ENCODE measurements at regions not wholly inside any gene's neighbourhood (a gene's known extent, or its start where the extent isn't known, plus 50 kb on each side); places are given as distances from the start of the nearest gene placed in this dataset.

DNA sequence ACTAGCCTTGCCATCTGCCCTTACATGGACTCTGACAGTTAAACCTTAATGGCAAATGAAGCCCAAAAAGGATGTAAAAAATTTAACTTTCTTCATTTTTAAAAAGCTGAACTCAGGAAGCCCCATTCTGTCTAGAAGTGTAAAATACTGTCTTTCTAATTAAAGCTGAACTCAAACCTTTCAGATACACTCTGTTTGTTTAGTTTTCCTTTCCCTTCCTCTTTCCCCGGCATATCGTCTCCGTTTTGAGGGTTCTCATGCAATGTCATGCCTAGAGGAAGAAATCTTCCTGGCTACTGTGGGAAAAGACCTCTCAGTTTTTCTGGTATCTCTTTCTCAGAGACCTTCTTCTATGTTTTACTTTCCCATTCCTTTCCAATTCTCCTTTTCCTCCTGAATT lies 841.5 kb downstream of the DTWD2 start:
- Histone ChIP-seq H3K36me3 (ENCODE audit: control insufficient read depth, insufficient read depth, low read length) (no peaks in the 10 kb centered on the region), H3K4ac (ENCODE audit: low read depth, low read length) (no peak overlapping the region), H3K9ac (ENCODE audit: low read length) (no peak overlapping the region), H3K27ac (ENCODE audit: low read depth, low read length) (no peak overlapping the region), H3K79me1 (ENCODE audit: low read length) (no peaks in the 10 kb centered on the region), H3K56ac (ENCODE audit: low read length) (no peak overlapping the region), H3K4me1 (ENCODE audit: control insufficient read depth, low read depth, low read length) (no peaks in the 10 kb centered on the region), H3K18ac (ENCODE audit: low read length) (no peak overlapping the region), H2BK120ac (ENCODE audit: low read depth, low read length) (no peak overlapping the region), H3K79me2 (ENCODE audit: control insufficient read depth, insufficient read depth, low read length) (no peaks in the 10 kb centered on the region), H3K4me2 (ENCODE audit: low read length) (no peak overlapping the region), H3K23ac (ENCODE audit: low read length) (no peak overlapping the region), H3K4me3 (ENCODE audit: low read length) (no peak overlapping the region), H2BK15ac (replicated peaks; ENCODE audit: low read depth) (no peak overlapping the region), H4K8ac (ENCODE audit: low read depth, low read length) (no peak overlapping the region), H3K27me3 (ENCODE audit: insufficient read depth, low read length, poor library complexity) (no peaks in the 10 kb centered on the region), H2BK5ac (ENCODE audit: low read length) (no peak overlapping the region), H4K5ac (ENCODE audit: low read length) (no peak overlapping the region), H2AK5ac (ENCODE audit: low read length) (no peak overlapping the region)
- DNase-seq: no peak
- no CpG with 5 or more reads among the region's 3 CpGs for WGBS (ENCODE audit: extremely low coverage, insufficient coverage, low lambda C conversion rate)

DNA sequence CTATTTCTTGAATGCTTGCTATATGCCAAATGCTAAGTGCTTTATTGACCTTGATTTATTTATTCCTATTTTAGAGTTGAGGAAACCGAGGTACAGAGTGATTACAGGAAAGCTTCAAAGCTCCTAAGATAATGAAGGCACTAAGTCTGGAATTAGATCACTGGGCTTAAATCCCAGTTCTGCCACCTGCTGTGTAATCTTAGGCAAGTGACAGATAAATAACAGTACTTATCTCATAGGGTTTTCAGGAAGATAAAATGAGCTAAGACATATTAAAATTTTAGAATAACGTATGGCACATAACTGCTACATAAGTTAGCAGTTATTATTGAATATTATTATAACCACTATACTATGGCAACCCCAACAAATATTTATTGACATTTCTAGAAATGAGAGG lies 843.8 kb downstream of the DTWD2 start:
- H3K79me1 ChIP-seq (ENCODE audit: low read length): no peaks in the 10 kb centered on the region
- H3K4me1 ChIP-seq (ENCODE audit: control insufficient read depth, low read depth, low read length): no peaks in the 10 kb centered on the region
- no CpG with 5 or more reads among the region's 2 CpGs for WGBS (ENCODE audit: extremely low coverage, insufficient coverage, low lambda C conversion rate)
- no peak overlapping the region for H3K18ac ChIP-seq (ENCODE audit: low read length)
- no peak overlapping the region for H3K4me2 ChIP-seq (ENCODE audit: low read length)
- DNase-seq: peak; percentile 62
- no peak overlapping the region for H2BK15ac ChIP-seq (replicated peaks; ENCODE audit: low read depth)
- H3K56ac ChIP-seq (ENCODE audit: low read length): no peak overlapping the region
- H4K8ac ChIP-seq (ENCODE audit: low read depth, low read length): no peak overlapping the region
- no peak overlapping the region for H4K5ac ChIP-seq (ENCODE audit: low read length)
- H2BK5ac ChIP-seq (ENCODE audit: low read length): no peak overlapping the region
- no peak overlapping the region for H3K4me3 ChIP-seq (ENCODE audit: low read length)
- no peak overlapping the region for H3K9ac ChIP-seq (ENCODE audit: low read length)
- H3K4ac ChIP-seq (ENCODE audit: low read depth, low read length): no peak overlapping the region
- H3K36me3 ChIP-seq (ENCODE audit: control insufficient read depth, insufficient read depth, low read length): no peaks in the 10 kb centered on the region
- no peak overlapping the region for H2AK5ac ChIP-seq (ENCODE audit: low read length)
- H2BK120ac ChIP-seq (ENCODE audit: low read depth, low read length): no peak overlapping the region
- no peaks in the 10 kb centered on the region for H3K27me3 ChIP-seq (ENCODE audit: insufficient read depth, low read length, poor library complexity)
- H3K27ac ChIP-seq (ENCODE audit: low read depth, low read length): no peak overlapping the region
- H3K79me2 ChIP-seq (ENCODE audit: control insufficient read depth, insufficient read depth, low read length): no peaks in the 10 kb centered on the region
- H3K23ac ChIP-seq (ENCODE audit: low read length): no peak overlapping the region

GRCh38 chr5:118139361-118139760 lies 849.0 kb downstream of the DTWD2 start:
- Histone ChIP-seq H3K27ac (ENCODE audit: low read depth, low read length) (no peak overlapping the region), H3K36me3 (ENCODE audit: control insufficient read depth, insufficient read depth, low read length) (no peaks in the 10 kb centered on the region), H3K9ac (ENCODE audit: low read length) (no peak overlapping the region), H4K5ac (ENCODE audit: low read length) (no peak overlapping the region), H3K79me2 (ENCODE audit: control insufficient read depth, insufficient read depth, low read length) (no peaks in the 10 kb centered on the region), H3K79me1 (ENCODE audit: low read length) (no peaks in the 10 kb centered on the region), H2BK5ac (ENCODE audit: low read length) (no peak overlapping the region), H3K23ac (ENCODE audit: low read length) (no peak overlapping the region), H2AK5ac (ENCODE audit: low read length) (no peak overlapping the region), H3K18ac (ENCODE audit: low read length) (no peak overlapping the region), H3K4me3 (ENCODE audit: low read length) (no peak overlapping the region), H2BK15ac (replicated peaks; ENCODE audit: low read depth) (no peak overlapping the region), H3K4ac (ENCODE audit: low read depth, low read length) (no peak overlapping the region), H4K8ac (ENCODE audit: low read depth, low read length) (no peak overlapping the region), H2BK120ac (ENCODE audit: low read depth, low read length) (no peak overlapping the region), H3K56ac (ENCODE audit: low read length) (no peak overlapping the region), H3K4me2 (ENCODE audit: low read length) (no peak overlapping the region), H3K27me3 (ENCODE audit: insufficient read depth, low read length, poor library complexity) (no peaks in the 10 kb centered on the region), H3K4me1 (ENCODE audit: control insufficient read depth, low read depth, low read length) (no peaks in the 10 kb centered on the region)
- WGBS (ENCODE audit: extremely low coverage, insufficient coverage, low lambda C conversion rate): no CpG with 5 or more reads among the region's 1 CpG
- no peak for DNase-seq

DNA sequence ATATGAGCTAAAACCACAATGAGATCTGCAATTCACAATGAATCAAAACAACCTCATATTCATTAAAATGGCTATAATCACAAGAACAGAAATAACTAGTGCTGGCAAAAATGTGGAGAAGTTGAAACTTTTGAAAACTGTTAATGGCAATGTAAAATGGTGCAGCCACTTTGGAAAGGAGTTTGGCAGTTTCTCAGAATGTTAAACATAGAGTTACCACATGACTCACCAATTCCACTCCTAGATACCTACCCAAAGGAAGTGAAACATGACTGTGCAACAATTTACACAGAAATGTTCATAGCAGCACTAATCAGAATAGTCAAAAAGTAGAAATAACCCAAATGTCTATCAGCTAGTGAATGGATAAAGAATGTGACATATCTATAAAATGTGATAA lies 862.2 kb downstream of the DTWD2 start:
- Histone ChIP-seq H3K9ac (ENCODE audit: low read length) (no peak overlapping the region), H3K79me1 (ENCODE audit: low read length) (no peaks in the 10 kb centered on the region), H4K8ac (ENCODE audit: low read depth, low read length) (no peak overlapping the region), H3K4ac (ENCODE audit: low read depth, low read length) (no peak overlapping the region), H2BK5ac (ENCODE audit: low read length) (no peak overlapping the region), H3K27me3 (ENCODE audit: insufficient read depth, low read length, poor library complexity) (no peaks in the 10 kb centered on the region), H3K18ac (ENCODE audit: low read length) (no peak overlapping the region), H3K23ac (ENCODE audit: low read length) (no peak overlapping the region), H3K56ac (ENCODE audit: low read length) (no peak overlapping the region), H3K79me2 (ENCODE audit: control insufficient read depth, insufficient read depth, low read length) (no peaks in the 10 kb centered on the region), H3K27ac (ENCODE audit: low read depth, low read length) (no peak overlapping the region), H2BK120ac (ENCODE audit: low read depth, low read length) (no peak overlapping the region), H4K5ac (ENCODE audit: low read length) (no peak overlapping the region), H3K4me3 (ENCODE audit: low read length) (no peak overlapping the region), H3K4me2 (ENCODE audit: low read length) (no peak overlapping the region), H3K4me1 (ENCODE audit: control insufficient read depth, low read depth, low read length) (no peaks in the 10 kb centered on the region), H2BK15ac (replicated peaks; ENCODE audit: low read depth) (no peak overlapping the region), H3K36me3 (ENCODE audit: control insufficient read depth, insufficient read depth, low read length) (no peaks in the 10 kb centered on the region), H2AK5ac (ENCODE audit: low read length) (no peak overlapping the region)
- DNase-seq: no peak

DNA sequence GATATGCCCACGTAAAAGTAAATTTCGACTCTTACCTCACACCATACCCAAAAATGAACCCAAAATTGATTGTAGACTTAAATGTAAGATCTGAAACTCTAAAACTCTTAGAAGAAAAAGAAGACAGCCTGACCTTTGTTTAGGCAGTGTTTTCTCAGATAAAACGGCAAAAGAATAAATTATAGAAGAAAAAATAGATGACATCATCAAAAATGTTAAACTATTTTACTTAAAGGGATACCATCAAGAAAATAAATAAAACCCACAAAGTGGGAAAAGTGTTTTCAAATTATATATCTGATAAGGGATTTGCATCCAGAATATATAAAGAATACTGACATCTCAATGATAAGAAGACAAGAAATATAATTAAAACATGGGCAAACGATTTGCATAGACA lies 862.7 kb downstream of the DTWD2 start:
- no peak overlapping the region for H3K23ac ChIP-seq (ENCODE audit: low read length)
- H2BK15ac ChIP-seq (replicated peaks; ENCODE audit: low read depth): no peak overlapping the region
- no peaks in the 10 kb centered on the region for H3K79me2 ChIP-seq (ENCODE audit: control insufficient read depth, insufficient read depth, low read length)
- H4K5ac ChIP-seq (ENCODE audit: low read length): no peak overlapping the region
- no peaks in the 10 kb centered on the region for H3K27me3 ChIP-seq (ENCODE audit: insufficient read depth, low read length, poor library complexity)
- no peak overlapping the region for H3K56ac ChIP-seq (ENCODE audit: low read length)
- no CpG with 5 or more reads among the region's 4 CpGs for WGBS (ENCODE audit: extremely low coverage, insufficient coverage, low lambda C conversion rate)
- no peak overlapping the region for H2BK120ac ChIP-seq (ENCODE audit: low read depth, low read length)
- H3K79me1 ChIP-seq (ENCODE audit: low read length): no peaks in the 10 kb centered on the region
- no peak overlapping the region for H3K9ac ChIP-seq (ENCODE audit: low read length)
- no peak overlapping the region for H3K4me2 ChIP-seq (ENCODE audit: low read length)
- no peak overlapping the region for H3K27ac ChIP-seq (ENCODE audit: low read depth, low read length)
- no peak overlapping the region for H3K4me3 ChIP-seq (ENCODE audit: low read length)
- H2AK5ac ChIP-seq (ENCODE audit: low read length): no peak overlapping the region
- H3K18ac ChIP-seq (ENCODE audit: low read length): no peak overlapping the region
- H4K8ac ChIP-seq (ENCODE audit: low read depth, low read length): no peak overlapping the region
- DNase-seq: no peak
- H3K36me3 ChIP-seq (ENCODE audit: control insufficient read depth, insufficient read depth, low read length): no peaks in the 10 kb centered on the region
- H2BK5ac ChIP-seq (ENCODE audit: low read length): no peak overlapping the region
- no peak overlapping the region for H3K4ac ChIP-seq (ENCODE audit: low read depth, low read length)
- no peaks in the 10 kb centered on the region for H3K4me1 ChIP-seq (ENCODE audit: control insufficient read depth, low read depth, low read length)

DNA sequence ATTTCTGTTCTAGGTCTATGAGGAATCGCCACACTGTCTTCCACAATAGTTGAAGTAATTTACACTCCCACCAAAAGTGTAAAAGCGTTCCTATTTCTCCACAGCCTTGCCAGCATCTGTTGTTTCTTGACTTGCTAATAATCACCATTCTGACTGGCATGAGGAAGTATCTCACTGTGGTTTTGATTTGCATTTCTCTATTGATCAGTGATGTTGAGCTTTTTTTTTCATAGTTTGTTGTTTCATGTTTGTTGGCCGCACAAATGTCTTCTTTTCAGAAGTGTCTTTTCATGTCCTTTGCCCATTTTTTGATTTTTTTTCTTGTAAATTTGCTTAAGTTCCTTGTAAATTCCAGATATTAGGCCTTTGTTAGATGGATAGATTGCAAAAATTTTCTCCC lies 867.1 kb downstream of the DTWD2 start:
- Histone ChIP-seq H4K8ac (ENCODE audit: low read depth, low read length) (no peak overlapping the region), H3K4me3 (ENCODE audit: low read length) (no peak overlapping the region), H2AK5ac (ENCODE audit: low read length) (no peak overlapping the region), H3K23ac (ENCODE audit: low read length) (no peak overlapping the region), H3K27ac (ENCODE audit: low read depth, low read length) (no peak overlapping the region), H3K4me2 (ENCODE audit: low read length) (no peak overlapping the region), H2BK5ac (ENCODE audit: low read length) (no peak overlapping the region), H3K79me2 (ENCODE audit: control insufficient read depth, insufficient read depth, low read length) (no peaks in the 10 kb centered on the region), H3K4me1 (ENCODE audit: control insufficient read depth, low read depth, low read length) (no peaks in the 10 kb centered on the region), H3K9ac (ENCODE audit: low read length) (no peak overlapping the region), H2BK120ac (ENCODE audit: low read depth, low read length) (no peak overlapping the region), H3K79me1 (ENCODE audit: low read length) (no peaks in the 10 kb centered on the region), H4K5ac (ENCODE audit: low read length) (no peak overlapping the region), H3K56ac (ENCODE audit: low read length) (no peak overlapping the region), H3K4ac (ENCODE audit: low read depth, low read length) (no peak overlapping the region), H3K18ac (ENCODE audit: low read length) (no peak overlapping the region), H3K36me3 (ENCODE audit: control insufficient read depth, insufficient read depth, low read length) (no peaks in the 10 kb centered on the region), H3K27me3 (ENCODE audit: insufficient read depth, low read length, poor library complexity) (no peaks in the 10 kb centered on the region), H2BK15ac (replicated peaks; ENCODE audit: low read depth) (no peak overlapping the region)
- no peak for DNase-seq
- WGBS (ENCODE audit: extremely low coverage, insufficient coverage, low lambda C conversion rate): no CpG with 5 or more reads among the region's 3 CpGs
